ENCODE measurements at regions not wholly inside any gene's neighbourhood (a gene's known extent, or its start where the extent isn't known, plus 50 kb on each side); places are given as distances from the start of the nearest gene placed in this dataset.

- no peak for TF ChIP-seq CTCF (IDR thresholded peaks at IDR 0.05)
- no peaks in the 10 kb centered on the region for H3K9me3 ChIP-seq
- no peak for ATAC-seq (ENCODE audit: insufficient number of reproducible peaks, low FRiP score, low read depth)
- peaks cover 5 to 15% of the 10 kb centered on the region in 2 donors for H3K4me1 ChIP-seq (ENCODE audit: control insufficient read depth in 1 of 2, low read depth in 2 of 2)
- H3K36me3 ChIP-seq = no peaks in the 10 kb centered on the region
- H3K27me3 ChIP-seq (replicated peaks; ENCODE audit: insufficient read depth) = no peaks in the 10 kb centered on the region
- H3K27ac ChIP-seq = no peak overlapping the region
- H3K4me3 ChIP-seq = no peak overlapping the region
- no peak for DNase-seq (ENCODE audit: low spot score)
These were observed 151.9 kb downstream of the LACC1 start for GRCh38 chr13:44031555-44031954.

DNA sequence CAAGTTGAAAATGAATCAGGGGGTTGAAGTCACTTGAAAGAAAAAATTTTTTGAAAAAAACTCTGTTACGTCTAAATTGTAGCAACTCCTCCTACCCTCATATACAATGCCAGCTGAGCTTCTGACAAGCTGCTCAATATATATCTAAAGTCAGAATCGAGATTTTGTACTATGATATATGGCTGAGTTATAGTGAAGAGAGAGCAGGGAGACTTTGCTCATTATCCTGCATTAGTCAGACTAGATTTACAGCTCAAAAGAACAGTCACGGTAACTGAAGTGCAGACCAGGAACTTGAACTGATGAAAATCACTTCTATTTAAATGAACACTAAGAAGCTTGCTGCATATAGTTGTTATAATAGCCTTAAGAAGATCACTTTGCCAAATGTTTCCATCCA, 153.1 kb downstream of the LACC1 start:
- no peak for TF ChIP-seq CTCF (IDR thresholded peaks at IDR 0.05)
- H3K36me3 ChIP-seq = no peaks in the 10 kb centered on the region
- no peak overlapping the region for H3K27ac ChIP-seq
- H3K4me1 ChIP-seq (ENCODE audit: control insufficient read depth in 1 of 2, low read depth in 2 of 2) = peaks cover 5 to 15% of the 10 kb centered on the region in 2 donors
- no peak for ATAC-seq (ENCODE audit: insufficient number of reproducible peaks, low FRiP score, low read depth)
- no peaks in the 10 kb centered on the region for H3K9me3 ChIP-seq
- DNase-seq (ENCODE audit: low spot score) = no peak
- H3K27me3 ChIP-seq (replicated peaks; ENCODE audit: insufficient read depth) = no peaks in the 10 kb centered on the region
- no peak overlapping the region for H3K4me3 ChIP-seq

- Histone ChIP-seq H3K27ac (no peak overlapping the region), H3K9me3 (no peaks in the 10 kb centered on the region)
These were observed 155.7 kb downstream of the LACC1 start for GRCh38 chr13:44035400-44035799.

GRCh38 chr13:44040070-44040817, 160.5 kb downstream of the LACC1 start:
- no peaks in the 10 kb centered on the region for H3K27me3 ChIP-seq (replicated peaks; ENCODE audit: insufficient read depth)
- H3K4me1 ChIP-seq (ENCODE audit: control insufficient read depth in 1 of 2, low read depth in 2 of 2) = peaks cover 0 to 3% of the 10 kb centered on the region in 2 donors
- no peak overlapping the region for H3K27ac ChIP-seq
- no peak for TF ChIP-seq CTCF (IDR thresholded peaks at IDR 0.05)
- DNase-seq (ENCODE audit: low spot score) (no peak), ATAC-seq (ENCODE audit: insufficient number of reproducible peaks, low FRiP score, low read depth) (no peak)
- no peak overlapping the region for H3K4me3 ChIP-seq
- no peaks in the 10 kb centered on the region for H3K36me3 ChIP-seq
- H3K9me3 ChIP-seq = no peaks in the 10 kb centered on the region

More at GRCh38 chr13:44035400-44035799, 155.7 kb downstream of the LACC1 start:
- ATAC-seq (ENCODE audit: insufficient number of reproducible peaks, low FRiP score, low read depth) (no peak), DNase-seq (ENCODE audit: low spot score) (no peak)
- Histone ChIP-seq H3K27me3 (replicated peaks; ENCODE audit: insufficient read depth) (no peaks in the 10 kb centered on the region), H3K4me1 (ENCODE audit: control insufficient read depth in 1 of 2, low read depth in 2 of 2) (peaks cover 5 to 7% of the 10 kb centered on the region in 2 donors), H3K4me3 (no peak overlapping the region), H3K36me3 (no peaks in the 10 kb centered on the region)
- TF ChIP-seq CTCF (IDR thresholded peaks at IDR 0.05) = no peak

DNA sequence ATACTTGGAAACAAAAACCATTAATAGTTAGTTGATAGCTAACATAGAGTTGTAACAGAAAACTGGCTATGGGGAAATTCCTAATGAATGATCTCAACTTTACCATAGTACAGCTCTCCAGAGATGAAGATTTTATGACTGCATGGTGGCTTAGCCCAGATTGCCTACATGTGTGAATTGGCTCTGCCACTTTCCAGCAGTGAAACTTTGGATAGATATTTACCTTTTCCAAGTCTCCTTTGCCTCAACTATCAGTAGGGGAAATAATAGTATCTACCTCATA, 161.1 kb downstream of the LACC1 start:
- Histone ChIP-seq H3K27me3 (replicated peaks; ENCODE audit: insufficient read depth) (no peaks in the 10 kb centered on the region), H3K4me1 (ENCODE audit: control insufficient read depth in 1 of 2, low read depth in 2 of 2) (peaks cover 0 to 3% of the 10 kb centered on the region in 2 donors), H3K27ac (no peak overlapping the region), H3K9me3 (no peaks in the 10 kb centered on the region), H3K4me3 (no peak overlapping the region), H3K36me3 (no peaks in the 10 kb centered on the region)
- TF ChIP-seq CTCF (IDR thresholded peaks at IDR 0.05) = no peak
- ATAC-seq (ENCODE audit: insufficient number of reproducible peaks, low FRiP score, low read depth) (no peak), DNase-seq (ENCODE audit: low spot score) (no peak)
